Left cardiac atrium (tissue), 4 donors: ENCODE measurements at regions not wholly inside any gene's neighbourhood (a gene's known extent, or its start where the extent isn't known, plus 50 kb on each side); places are given as distances from the start of the nearest gene placed in this dataset.

Source experiments
- ATAC-seq, 2 donors: fragments of 200-7000 bp; cut with Tn5 transposase; one replicate each; pipeline ENCODE4 v1.9.1; 2020; ENCODE audit warnings: mild to moderate bottlenecking in 2 of 2, moderate library complexity in 2 of 2
- DNase-seq: peaks from one replicate; pipeline ENCODE4 v3.0.0-alpha.2; 2020
- intact Hi-C, 2 donors: fragments of 100-400 bp; cut with DNase I; formaldehyde crosslinking; loops; one replicate each; pipeline versions ENCODE4 v1.14.1 to v1.15.1; 2022 to 2023
- donor health status: DM: no; HTN: yes; CAD: no.
- donor health status: DM: no; HTN: yes; CAD: no; lungs with severe emphysema.
- donor health status: DM: yes; HTN: yes; CAD: no.
- donor health status: Dilated cardiomyopathy.

GRCh38 chr6:67287566-67287965 lies 1347.5 kb upstream of the ADGRB3 start:
- DNase-seq (no peak), ATAC-seq (no peak)
- intact Hi-C loops = no loop called here

GRCh38 chr6:67285770-67286495 lies 1349.1 kb upstream of the ADGRB3 start:
- intact Hi-C loops = no loop called here
- ATAC-seq (no peak), DNase-seq (no peak)

- intact Hi-C loops = no loop called here
- ATAC-seq (no peak), DNase-seq (no peak)
Observed at GRCh38 chr6:67277312-67277711, 1357.8 kb upstream of the ADGRB3 start.

- no peak for DNase-seq
- no peak for ATAC-seq
Observed at GRCh38 chr6:67265996-67266921, 1368.8 kb upstream of the ADGRB3 start.

GRCh38 chr6:67252663-67253062 lies 1382.4 kb upstream of the ADGRB3 start:
- intact Hi-C loops = no loop called here

More at GRCh38 chr6:67265996-67266921, 1368.8 kb upstream of the ADGRB3 start:
- intact Hi-C loops = no loop called here

GRCh38 chr6:67248077-67248476 lies 1387.0 kb upstream of the ADGRB3 start:
- intact Hi-C loops = no loop called here
- DNase-seq (no peak), ATAC-seq (no peak)

More at GRCh38 chr6:67252663-67253062, 1382.4 kb upstream of the ADGRB3 start:
- DNase-seq (no peak), ATAC-seq (no peak)

GRCh38 chr6:67244037-67244436 lies 1391.0 kb upstream of the ADGRB3 start:
- DNase-seq = no peak
- intact Hi-C loops = no loop called here
- ATAC-seq = no peak

GRCh38 chr6:67237277-67237676 lies 1397.8 kb upstream of the ADGRB3 start:
- intact Hi-C loops = no loop called here

GRCh38 chr6:67231092-67231491 lies 1404.0 kb upstream of the ADGRB3 start:
- intact Hi-C loops = no loop called here
- no peak for ATAC-seq
- DNase-seq = no peak

More at GRCh38 chr6:67237277-67237676, 1397.8 kb upstream of the ADGRB3 start:
- ATAC-seq = no peak
- DNase-seq = no peak

- intact Hi-C loops = no loop called here
- DNase-seq = no peak
- ATAC-seq = no peak
Observed at GRCh38 chr6:67224989-67225388, 1410.1 kb upstream of the ADGRB3 start.

- intact Hi-C loops = no loop called here
- DNase-seq (no peak), ATAC-seq (no peak)
Observed at GRCh38 chr6:67221226-67221625, 1413.9 kb upstream of the ADGRB3 start.

GRCh38 chr6:67219346-67219745 lies 1415.7 kb upstream of the ADGRB3 start:
- intact Hi-C loops = no loop called here
- no peak for ATAC-seq
- DNase-seq = no peak

- DNase-seq (no peak), ATAC-seq (no peak)
- intact Hi-C loops = no loop called here
Observed at GRCh38 chr6:67212584-67212983, 1422.5 kb upstream of the ADGRB3 start.

- intact Hi-C loops = no loop called here
- ATAC-seq = no peak
Observed at GRCh38 chr6:67210450-67210849, 1424.6 kb upstream of the ADGRB3 start.

GRCh38 chr6:67201563-67201962 lies 1433.5 kb upstream of the ADGRB3 start:
- no peak for DNase-seq
- ATAC-seq = no peak
- intact Hi-C loops = no loop called here

More at GRCh38 chr6:67210450-67210849, 1424.6 kb upstream of the ADGRB3 start:
- DNase-seq = no peak

GRCh38 chr6:67200626-67201403 lies 1434.3 kb upstream of the ADGRB3 start:
- ATAC-seq = no peak
- DNase-seq = no peak
- intact Hi-C loops = no loop called here

- intact Hi-C loops = no loop called here
- DNase-seq = no peak
- no peak for ATAC-seq
Observed at GRCh38 chr6:67199425-67199824, 1435.7 kb upstream of the ADGRB3 start.

GRCh38 chr6:67190733-67191132 lies 1444.3 kb upstream of the ADGRB3 start:
- intact Hi-C loops = no loop called here
- DNase-seq (no peak), ATAC-seq (no peak)

- intact Hi-C loops = no loop called here
Observed at GRCh38 chr6:67184405-67184804, 1450.7 kb upstream of the ADGRB3 start.

GRCh38 chr6:67175101-67175500 lies 1460.0 kb upstream of the ADGRB3 start:
- ATAC-seq (no peak), DNase-seq (no peak)
- intact Hi-C loops = no loop called here

More at GRCh38 chr6:67184405-67184804, 1450.7 kb upstream of the ADGRB3 start:
- DNase-seq = no peak
- no peak for ATAC-seq
